ENCODE measurements at regions not wholly inside any gene's neighbourhood (a gene's known extent, or its start where the extent isn't known, plus 50 kb on each side); places are given as distances from the start of the nearest gene placed in this dataset.

- TF ChIP-seq CSRNP3 (CRISPR knock-in tag; IDR thresholded peaks at IDR 0.05) (no peak), CSDC2 (CRISPR knock-in tag; IDR thresholded peaks at IDR 0.05) (no peak)
Observed at GRCh38 chr7:125257617-125258016, 328.0 kb upstream of the POT1 start (continued).

GRCh38 chr7:125256446-125256845, 326.8 kb upstream of the POT1 start:
- ATAC-seq = no peak
- TF ChIP-seq CSRNP3 (CRISPR knock-in tag; IDR thresholded peaks at IDR 0.05) (no peak), GLIS3 (CRISPR knock-in tag; IDR thresholded peaks at IDR 0.05) (no peak), CREB5 (CRISPR knock-in tag; IDR thresholded peaks at IDR 0.05; ENCODE audit: low read depth) (no peak), POU6F1 (CRISPR knock-in tag; IDR thresholded peaks at IDR 0.05; ENCODE audit: borderline replicate concordance, low read depth) (no peak), ISL1 (CRISPR knock-in tag; IDR thresholded peaks at IDR 0.05) (no peak), ZFP3 (CRISPR knock-in tag; IDR thresholded peaks at IDR 0.05) (no peak), PPARA (CRISPR knock-in tag; IDR thresholded peaks at IDR 0.05; ENCODE audit: borderline replicate concordance) (no peak), TSHZ2 (CRISPR knock-in tag; IDR thresholded peaks at IDR 0.05) (no peak), ARNTL (CRISPR knock-in tag; IDR thresholded peaks at IDR 0.05; ENCODE audit: borderline replicate concordance, low read depth) (no peak), ZC3H10 (CRISPR knock-in tag; IDR thresholded peaks at IDR 0.05) (no peak), RARB (CRISPR knock-in tag; IDR thresholded peaks at IDR 0.05) (no peak)

- TF ChIP-seq SNAI2 (CRISPR knock-in tag; IDR thresholded peaks at IDR 0.05) (no peak), ESRRG (CRISPR knock-in tag; IDR thresholded peaks at IDR 0.05) (no peak), RARB (CRISPR knock-in tag; IDR thresholded peaks at IDR 0.05) (no peak), ISL1 (CRISPR knock-in tag; IDR thresholded peaks at IDR 0.05) (no peak), ZC3H10 (CRISPR knock-in tag; IDR thresholded peaks at IDR 0.05) (no peak), CREB5 (CRISPR knock-in tag; IDR thresholded peaks at IDR 0.05; ENCODE audit: low read depth) (no peak), ZNF8 (CRISPR knock-in tag; IDR thresholded peaks at IDR 0.05) (no peak), CSDC2 (CRISPR knock-in tag; IDR thresholded peaks at IDR 0.05) (no peak), TOX (CRISPR knock-in tag; IDR thresholded peaks at IDR 0.05; ENCODE audit: borderline replicate concordance) (no peak), CSRNP3 (CRISPR knock-in tag; IDR thresholded peaks at IDR 0.05) (no peak), OSR1 (CRISPR knock-in tag; IDR thresholded peaks at IDR 0.05) (no peak), TCF4 (CRISPR knock-in tag; IDR thresholded peaks at IDR 0.05; ENCODE audit: borderline replicate concordance) (no peak), ZNF70 (CRISPR knock-in tag; IDR thresholded peaks at IDR 0.05) (no peak)
- ATAC-seq = no peak
Observed at GRCh38 chr7:125255810-125256209, 326.2 kb upstream of the POT1 start.
